Stimulated activated CD8-positive, alpha-beta memory T cell treated with anti-CD3 and anti-CD28 coated beads, Interleukin-7, amount 100 ng/mL, for 24 hours (primary cell): ENCODE measurements at regions not wholly inside any gene's neighbourhood (a gene's known extent, or its start where the extent isn't known, plus 50 kb on each side); places are given as distances from the start of the nearest gene placed in this dataset.
"Not testable (repeated sequence)": the region's sequence is repeated elsewhere in the genome, so short reads cannot be mapped to it uniquely, and the experiment has no call there.

Source experiments
- DNase-seq: peaks from one replicate; pipeline ENCODE4 v3.0.0-alpha.2; 2020; ENCODE audit warnings: low read depth

DNA sequence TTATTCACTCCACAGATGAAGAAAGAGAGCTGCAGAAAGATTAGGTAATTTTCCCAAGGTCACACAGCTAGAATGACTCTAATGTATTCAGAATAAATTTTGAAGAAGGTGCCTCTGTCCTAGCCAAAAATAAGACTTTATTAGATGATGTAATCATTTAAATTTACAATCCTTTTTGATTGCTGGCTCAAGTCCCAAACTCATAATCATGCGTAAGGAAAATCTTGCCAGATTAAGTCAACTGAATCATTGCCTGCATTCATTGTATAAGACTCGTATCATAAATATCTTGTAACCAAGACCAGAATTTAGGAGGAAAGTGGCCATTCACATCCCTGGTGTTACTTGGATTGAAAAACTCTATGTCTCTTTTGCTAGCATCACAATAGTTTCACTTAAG lies 53.1 kb upstream of the STK39 start:
- no peak for DNase-seq

DNA sequence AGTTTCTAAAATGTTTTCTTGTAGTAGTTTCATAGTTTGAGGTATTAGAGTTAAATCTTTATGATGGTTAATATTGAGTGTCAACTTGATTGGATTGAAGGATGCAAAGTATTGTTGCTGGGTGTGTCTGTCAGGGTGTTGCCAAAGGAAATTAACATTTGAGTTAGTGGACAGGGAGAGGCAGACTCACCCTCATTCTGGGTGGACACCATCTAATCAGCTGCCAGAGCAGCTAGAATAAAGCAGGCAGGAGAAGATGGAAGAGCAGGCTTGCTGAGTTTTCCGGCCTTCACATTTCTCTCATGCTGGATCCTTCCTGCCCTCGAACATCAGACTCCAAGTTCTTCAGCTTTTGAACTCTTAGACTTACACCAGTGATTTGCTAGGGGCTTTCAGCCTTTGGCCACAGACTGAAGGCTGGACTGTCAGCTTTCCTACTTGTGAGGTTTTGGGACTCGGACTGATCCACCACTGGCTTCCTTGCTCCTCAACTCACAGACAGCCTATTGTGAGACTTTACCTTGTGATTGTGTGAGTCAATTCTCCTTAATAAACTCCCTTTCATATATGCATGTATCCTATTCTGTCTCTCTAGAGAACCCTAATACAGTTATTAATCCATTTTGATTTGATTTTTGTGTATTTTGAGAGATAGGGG lies 56.8 kb upstream of the STK39 start:
- DNase-seq: no peak

DNA sequence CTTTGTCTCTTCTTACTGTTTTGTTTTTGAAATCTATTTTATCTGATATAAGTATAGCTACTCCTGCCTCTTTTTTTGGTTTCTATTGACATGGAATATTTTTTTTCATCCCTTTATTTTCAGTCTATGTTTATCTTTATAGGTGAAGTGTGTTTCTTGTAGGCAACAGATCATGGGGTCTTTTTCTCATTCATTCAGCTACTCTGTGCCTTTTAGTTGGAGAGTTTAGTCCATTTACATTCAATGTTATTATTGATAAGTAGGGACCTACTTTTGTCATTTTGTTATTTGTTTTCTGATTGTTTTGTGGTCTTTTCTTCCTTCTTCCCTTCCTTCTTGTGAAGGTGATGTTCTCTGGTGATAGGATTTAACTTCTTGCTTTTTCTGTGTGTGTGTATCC lies 60.0 kb upstream of the STK39 start:
- DNase-seq: no peak

DNA sequence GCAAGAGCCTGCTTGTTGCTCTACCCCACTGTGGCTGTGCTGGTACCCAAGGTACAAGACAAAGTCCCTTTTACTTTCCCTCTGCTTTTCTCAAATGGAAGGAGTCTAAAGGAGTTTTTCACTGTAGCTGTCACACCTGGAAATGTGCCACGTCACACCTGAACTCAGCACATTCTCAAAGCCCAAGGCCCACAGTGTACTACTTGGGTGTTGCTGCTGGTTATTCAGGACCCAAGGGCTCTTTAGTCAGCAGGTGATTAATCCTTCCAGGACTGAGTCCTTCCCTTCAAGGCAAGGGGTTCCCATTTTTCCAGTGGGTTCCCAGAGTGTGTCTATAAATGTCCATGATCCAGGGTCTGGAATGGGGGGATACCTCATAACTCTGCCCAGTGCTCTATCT lies 63.2 kb upstream of the STK39 start:
- no peak for DNase-seq

DNA sequence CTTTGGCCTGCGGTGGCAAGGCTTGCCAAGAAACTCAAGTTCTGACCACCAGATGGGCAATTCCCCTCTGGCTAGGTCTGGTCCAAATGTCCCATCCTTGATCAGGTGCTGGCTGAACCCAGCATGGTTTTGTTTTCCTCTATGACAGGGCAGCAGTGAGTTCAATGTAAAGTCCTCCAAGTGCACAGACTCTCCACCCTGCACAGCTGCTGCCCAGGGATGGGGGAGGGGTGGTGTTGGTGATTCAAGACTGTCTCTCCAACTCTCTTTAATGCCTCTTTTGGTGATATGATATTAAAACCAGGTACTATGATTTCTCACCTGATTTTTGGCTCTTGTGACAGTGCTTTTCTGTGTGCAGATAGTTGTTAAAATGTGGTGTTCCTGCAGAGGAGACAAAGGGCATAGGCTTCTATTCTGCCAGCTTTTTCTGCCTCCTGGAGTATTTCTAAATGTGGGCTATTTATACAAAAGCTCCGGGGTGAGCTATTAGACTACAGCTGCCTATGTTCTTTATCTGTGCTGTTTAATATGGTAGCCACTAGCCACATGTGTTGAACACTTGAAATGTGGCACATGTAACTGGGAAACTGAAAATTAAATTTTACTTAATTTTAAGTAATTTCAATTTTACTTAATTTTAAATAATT lies 64.0 kb upstream of the STK39 start:
- no peak for DNase-seq

DNA sequence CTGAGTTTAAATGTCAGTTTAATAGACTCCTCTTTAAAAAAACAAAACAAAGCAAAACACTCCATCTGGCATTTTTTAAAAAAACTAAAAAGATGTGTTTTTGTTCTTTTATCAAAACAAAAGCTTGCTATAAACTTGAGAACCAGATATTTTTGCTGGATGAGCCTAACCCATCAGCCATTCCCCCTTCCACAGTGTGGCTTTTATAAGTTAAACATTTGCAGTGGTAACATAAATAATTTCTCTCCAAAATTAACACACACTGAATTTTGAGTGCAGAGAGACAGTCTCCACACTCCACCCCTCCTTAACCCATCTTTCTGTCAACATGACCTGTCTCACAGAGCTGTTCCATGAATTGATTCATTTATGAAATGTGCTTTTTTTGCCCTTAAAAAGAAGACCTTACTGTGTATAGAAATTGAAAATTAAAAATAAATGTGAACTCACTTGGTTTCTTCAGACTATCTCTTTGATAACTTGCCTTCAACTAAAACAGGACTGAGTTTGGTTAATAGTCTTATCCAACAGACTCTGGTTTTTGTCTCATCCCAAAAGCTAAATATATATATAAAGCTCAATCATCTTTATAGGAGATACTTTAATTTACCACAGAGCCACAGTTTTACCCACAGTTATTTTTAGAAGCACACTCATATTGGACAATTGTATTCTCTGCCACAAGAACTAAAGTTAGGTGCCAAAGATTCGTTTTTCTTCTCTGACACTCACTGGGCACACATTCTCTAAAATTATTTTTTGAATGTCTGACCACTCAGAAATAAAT lies 64.8 kb upstream of the STK39 start:
- no peak for DNase-seq

DNA sequence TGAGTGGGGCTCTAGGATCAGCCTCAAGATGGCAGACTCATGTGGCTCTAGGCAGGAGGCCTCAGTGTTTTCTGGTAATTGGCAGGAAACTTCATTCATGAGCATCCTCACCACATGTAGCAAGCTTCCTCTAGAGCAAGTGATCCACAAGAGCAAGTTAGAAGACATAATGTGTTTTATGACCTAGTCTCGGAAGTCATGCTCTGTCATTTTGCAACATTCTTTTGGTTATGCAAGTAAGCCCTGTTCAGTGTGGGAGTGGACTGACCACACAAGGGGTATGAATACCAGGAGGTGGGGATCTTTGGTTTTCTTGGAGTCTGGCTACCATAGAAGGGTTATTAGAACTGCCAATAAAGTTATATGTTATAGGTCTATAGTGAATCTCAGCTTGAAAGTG lies 66.8 kb upstream of the STK39 start:
- no peak for DNase-seq

DNA sequence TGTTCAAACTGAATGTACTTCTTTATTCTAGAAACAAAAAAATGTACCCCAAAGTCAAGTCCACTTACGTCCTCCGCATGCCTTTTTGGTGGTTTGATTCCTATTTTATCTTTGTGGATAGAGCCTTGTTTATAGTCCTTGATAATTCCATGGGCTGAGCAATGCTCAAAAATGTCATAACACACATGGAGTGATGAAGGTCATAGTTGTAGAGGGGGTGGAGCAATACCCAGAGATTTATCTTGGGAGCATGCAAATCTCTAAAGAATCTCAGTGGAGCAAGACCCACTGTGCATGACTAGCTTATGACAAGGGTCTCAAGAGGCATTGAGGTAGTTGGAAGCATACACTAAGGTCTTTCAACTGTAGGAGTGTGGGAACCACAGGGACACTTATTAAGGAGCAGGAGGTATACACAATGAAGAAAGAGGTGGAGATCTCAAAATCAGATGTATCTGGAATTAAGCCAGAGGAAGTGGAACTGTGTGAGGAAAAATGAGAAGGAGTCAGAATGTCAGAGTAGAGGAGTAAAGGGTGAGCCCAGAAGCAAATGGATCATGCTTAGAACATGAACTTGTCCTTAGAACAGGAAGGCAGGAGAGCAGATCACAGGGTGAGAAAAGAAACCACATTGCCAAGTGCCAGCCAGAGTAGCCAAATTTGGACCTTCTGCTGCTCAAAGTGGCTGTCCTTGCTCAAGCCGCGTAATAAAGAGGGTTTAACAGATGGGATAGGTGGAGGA lies 68.1 kb upstream of the STK39 start:
- no peak for DNase-seq

DNA sequence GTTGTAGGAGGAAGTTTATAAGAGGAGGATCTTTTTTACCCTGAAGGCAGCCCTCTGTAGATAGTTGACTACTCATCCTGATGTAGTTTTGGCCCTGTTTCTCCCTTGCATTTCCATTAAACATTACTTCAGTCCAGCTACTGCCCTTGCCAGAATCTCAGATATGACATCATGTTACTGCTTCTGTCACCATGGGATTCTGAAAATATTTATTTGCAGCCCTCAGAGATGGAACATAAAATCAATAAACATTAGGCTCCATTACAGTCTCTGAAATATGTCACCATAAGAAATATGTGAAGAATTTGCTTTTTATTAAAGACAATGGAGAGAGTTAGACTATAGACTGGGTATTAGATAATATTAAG lies 68.7 kb upstream of the STK39 start:
- no peak for DNase-seq

DNA sequence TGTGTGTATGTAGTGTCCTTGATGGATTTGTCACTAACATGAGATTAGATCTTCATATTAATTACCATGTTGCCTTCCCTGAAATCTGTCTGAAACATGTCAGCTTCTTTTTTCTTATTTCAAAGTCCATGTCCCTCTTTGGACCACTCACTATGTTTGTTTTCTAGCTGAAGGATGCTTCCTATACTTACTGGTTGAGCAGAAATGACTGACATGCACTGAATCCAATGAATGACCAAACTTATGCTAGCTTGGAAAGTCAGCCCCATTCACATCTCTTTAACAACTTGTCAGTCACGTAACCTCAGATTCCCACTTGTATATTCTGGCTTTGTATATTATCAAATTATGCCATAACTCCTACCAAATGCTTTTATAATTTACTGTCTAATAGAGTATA lies 69.9 kb upstream of the STK39 start:
- no peak for DNase-seq

DNA sequence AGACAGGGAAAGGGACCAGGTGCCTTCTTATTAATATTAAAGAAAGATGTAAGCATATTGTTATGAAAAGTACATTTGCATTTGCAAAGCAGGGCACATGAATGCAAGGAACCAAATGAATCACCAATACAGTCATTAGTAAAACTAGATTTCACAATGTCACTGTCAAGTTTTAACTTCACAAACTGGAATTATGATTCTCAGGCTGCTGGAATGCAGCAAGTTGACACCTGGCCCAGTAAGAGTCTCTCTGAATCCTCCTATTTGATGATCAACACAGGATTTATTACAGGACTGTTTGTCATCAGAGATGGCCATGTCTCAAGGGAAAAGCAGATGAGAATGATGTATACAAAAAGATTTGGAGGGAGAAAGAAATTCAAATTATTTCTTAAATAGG lies 72.9 kb upstream of the STK39 start:
- no peak for DNase-seq

DNA sequence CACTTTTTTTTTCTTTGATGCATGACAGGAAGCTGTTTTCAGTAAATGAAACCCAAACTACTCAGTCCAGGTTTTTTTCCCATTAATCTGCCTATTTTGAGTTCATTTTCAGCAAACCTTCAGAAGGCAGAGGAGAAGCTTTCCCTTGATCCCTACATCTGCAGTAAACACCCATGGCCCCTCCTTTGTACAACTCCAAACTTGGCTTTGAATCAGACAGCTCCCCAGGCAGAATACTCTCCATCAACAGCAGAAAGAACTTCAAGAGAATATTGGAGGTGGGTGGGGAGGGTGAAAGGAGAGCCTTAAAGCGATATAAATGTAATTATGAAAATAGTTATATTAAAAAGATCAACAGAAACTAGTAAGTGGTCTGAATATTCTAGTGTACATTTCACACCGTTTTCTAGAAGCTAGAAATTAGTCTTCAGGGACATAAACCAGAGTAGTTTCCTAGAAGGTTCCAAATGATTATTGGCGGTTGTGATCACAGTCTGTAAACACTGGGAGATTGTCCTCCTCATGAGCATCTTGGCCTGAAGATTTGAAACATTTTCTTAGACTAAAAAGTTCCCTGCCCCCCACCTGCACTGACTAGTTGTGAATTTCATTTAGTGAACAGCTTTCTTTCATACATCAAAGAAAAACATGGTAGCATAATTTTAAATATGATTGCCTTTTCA lies 75.1 kb upstream of the STK39 start:
- no peak for DNase-seq

DNA sequence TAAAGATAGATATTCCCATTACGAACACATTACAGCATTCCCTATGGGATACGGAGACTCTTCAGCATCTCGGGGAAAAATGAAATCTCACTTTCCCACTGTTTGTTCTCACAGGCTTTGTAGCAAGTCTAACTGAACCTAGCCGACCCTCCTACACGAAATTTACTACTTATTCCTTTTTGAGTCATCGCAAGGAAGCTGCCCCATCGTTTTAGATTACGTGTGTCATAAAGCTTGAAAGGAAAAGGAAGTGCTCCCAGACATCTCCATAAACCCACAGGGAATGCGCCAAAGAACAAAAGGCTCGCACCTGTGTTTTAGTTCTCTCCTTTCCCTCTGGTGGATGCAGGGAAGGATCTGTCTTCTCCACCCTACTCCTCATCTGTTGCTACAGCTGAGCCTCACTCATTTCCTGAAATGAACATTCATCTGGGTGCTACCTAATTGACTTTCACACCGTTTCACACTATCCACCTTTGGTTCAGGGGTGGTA lies 76.2 kb upstream of the STK39 start:
- no peak for DNase-seq

DNA sequence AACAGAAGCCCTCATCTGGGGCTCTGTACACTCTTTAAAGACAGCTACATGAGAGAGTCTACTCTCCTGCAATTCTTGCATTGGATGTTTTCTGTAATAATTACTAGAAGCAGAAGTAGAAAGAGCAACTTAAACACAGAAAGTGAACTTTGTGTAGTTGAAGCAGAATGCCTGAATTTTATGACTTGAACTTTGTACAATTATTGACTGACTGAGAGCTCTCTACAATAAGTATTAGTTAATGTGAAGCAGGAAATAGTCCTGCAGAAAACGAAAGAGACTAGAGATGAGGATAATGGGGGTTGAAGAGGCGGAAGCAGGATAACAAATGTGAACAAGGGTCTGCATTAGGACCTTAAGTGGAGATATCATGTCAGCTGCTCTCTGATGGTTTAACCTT lies 79.2 kb upstream of the STK39 start:
- DNase-seq: no peak

DNA sequence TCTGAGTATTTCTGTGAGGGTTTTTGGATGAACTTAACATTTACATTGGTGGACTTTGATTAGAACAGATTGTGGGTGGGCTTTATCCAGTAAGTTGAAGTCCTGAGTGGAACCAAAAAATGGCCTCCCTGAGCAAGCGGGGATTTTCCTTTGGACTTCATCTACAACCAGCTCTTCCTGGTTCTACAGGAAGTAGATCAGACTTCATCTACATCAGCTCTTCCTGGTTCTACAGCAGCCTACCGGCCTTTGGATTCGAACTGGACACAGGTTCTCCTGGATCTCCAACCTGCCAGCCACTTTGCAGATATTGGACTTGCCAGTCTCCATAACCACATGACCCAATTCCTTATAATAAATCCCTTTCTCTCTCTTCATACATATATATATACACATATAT lies 79.9 kb upstream of the STK39 start:
- DNase-seq: no peak

DNA sequence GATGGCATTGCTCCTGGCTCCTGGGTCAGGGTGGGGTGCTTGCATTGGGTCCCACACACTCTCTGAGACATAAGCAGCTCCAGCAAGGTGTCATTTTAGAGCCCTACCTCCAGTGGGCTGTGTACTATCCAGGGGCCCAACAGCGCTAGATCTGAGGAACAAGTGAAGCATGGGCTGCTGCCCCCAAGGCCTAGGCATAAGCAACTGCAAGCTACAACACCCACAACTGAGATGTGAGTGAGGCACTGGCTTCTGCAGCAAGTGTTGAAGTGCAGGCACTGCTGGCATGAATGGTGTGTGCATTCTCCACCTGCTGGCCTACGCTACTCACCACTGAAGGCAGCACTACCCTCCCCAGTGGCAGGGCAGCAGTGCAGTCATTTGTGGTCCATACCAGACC lies 81.0 kb upstream of the STK39 start:
- DNase-seq: no peak

DNA sequence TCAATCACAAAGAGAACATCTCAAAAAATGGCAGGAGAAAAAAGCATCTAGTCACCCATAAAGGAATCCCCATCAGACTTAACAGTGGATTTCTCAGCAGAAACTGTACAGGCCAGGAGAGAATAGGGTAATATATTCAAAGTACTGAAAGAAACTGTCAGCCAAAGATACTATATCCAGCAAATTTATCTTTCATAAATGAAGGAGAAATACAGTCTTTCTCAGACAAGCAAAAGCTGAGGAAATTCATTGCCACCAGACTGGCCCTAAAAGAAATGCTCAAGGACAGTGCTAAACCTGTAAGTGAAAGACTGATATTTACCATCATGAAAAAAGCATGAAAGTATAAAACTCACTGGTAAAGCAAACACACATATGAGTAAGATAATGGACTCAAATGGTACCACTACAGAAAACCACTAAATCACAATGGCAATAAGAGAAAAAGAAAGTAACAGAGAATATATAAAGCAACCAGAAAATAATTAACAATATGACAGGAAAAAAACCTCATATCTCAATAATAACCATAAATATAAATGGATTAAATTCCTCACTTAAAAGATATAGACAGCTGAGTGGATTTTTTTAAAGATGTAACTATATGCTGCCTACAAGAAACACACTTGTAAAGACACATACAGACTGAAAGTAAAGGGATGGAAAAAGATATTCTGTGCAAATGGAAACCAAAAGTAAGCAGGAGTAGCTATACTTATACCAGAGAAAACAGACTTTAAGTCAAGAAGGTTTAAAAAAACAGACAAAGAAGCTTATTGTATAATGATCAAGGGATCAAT lies 83.4 kb upstream of the STK39 start:
- DNase-seq: no peak

DNA sequence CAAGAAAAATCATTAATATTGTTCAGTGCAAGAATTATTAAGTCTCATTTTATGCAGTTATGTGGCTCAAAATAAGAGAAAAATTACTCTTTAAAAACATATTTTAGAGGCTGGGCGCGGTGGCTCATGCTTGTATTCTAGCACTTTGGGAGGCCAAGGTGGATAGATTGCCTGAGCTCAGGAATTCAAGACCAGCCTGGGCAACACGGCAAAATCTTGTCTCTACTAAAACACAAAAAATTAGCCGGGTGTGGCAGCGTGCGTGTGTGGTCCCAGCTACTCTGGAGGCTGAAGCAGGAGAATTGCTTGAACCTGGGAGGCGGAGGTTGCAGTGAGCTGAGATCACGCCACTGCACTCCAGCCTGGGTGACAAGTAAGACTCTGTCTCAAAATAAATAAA lies 87.9 kb upstream of the STK39 start:
- DNase-seq: not testable (repeated sequence)

DNA sequence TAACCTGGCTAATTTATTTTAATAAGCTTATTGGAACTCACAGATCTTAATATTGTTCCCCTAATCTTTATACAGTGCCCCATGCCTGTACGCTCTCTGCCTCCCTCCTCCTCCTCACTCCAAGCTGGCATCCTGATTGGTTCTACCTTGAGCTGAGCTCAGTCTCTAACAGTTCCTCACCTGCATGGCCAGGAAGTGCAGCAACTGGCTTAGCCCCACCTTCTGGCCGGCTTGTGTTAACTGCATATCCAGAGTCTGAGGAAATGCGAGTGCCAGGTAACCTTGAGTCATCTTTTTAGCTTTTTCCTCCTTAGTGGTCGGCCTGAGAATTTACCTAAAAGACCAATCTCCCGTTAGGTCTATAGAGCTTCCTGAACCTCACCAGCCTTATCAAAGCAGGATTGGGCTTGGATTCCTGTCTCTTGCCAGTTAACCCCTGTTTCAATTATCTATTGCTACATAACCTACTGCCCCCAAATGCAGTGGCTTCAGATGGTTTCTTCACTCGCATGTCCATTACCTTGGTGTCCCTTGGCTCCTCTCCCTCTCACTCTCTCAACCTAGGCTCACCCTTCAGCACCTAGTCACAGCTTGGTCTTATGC lies 89.5 kb upstream of the STK39 start:
- DNase-seq: peak; percentile 12

DNA sequence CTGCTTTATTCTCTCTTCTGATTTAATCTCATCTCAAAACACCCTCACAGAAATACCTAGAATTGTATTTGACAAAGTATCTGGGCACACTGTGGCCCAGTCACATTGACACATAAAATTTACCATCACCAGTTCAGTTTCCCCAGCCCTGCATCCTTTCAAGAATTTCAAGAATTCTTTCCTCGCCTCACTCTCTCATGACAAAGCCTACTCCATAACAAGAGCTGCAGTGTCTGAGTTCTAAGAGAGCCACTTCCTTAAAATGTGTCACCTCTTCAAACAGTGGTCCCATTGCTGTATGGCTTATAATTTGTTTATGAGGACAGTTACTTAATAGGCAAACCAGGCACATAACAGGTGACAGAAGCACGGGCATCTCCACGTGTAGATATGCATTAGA lies 90.9 kb upstream of the STK39 start:
- DNase-seq: no peak
